NCI-H345 (cell line): ENCODE measurements at regions not wholly inside any gene's neighbourhood (a gene's known extent, or its start where the extent isn't known, plus 50 kb on each side); places are given as distances from the start of the nearest gene placed in this dataset.
"Not testable (repeated sequence)": the region's sequence is repeated elsewhere in the genome, so short reads cannot be mapped to it uniquely, and the experiment has no call there.

Source experiments
- DNase-seq: peaks from one replicate; lab custom pipeline; 2025; lab: John Stamatoyannopoulos, UW

DNA sequence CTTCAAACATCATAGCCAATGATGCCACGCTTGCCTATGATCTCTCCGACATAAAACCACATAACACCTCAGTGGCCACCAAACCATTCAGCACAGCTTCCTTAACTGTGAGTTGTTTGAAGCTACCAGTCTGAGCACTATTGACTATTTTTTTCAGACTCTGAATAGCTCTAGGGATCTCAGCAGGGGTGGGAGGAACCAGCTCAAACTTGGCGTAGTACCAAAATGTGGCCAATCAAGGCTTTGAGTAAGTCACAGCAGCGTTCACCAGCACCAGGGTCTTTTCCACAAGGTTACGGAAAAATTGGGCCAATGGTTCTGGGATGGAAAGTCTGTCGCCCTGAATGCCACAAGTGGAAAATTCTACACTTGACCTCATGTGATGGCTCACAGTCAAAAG is 70.6 kb downstream of the SMPDL3A start:
- DNase-seq: peak; percentile 32

GRCh38 chr6:122861594-122861993 is 72.5 kb downstream of the SMPDL3A start:
- DNase-seq: no peak

GRCh38 chr6:122868137-122868536 is 79.1 kb downstream of the SMPDL3A start:
- no peak for DNase-seq

- peak; percentile 72 for DNase-seq
Observed at GRCh38 chr6:122869437-122870024, 80.5 kb downstream of the SMPDL3A start.

GRCh38 chr6:122871079-122871478 is 82.0 kb downstream of the SMPDL3A start:
- no peak for DNase-seq

GRCh38 chr6:122872311-122872710 is 83.3 kb downstream of the SMPDL3A start:
- DNase-seq: no peak

- DNase-seq: no peak
Observed at GRCh38 chr6:122877302-122877701, 88.2 kb downstream of the SMPDL3A start.

- no peak for DNase-seq
Observed at GRCh38 chr6:122878796-122879195, 89.7 kb downstream of the SMPDL3A start.

GRCh38 chr6:122886481-122886880 is 97.4 kb downstream of the SMPDL3A start:
- DNase-seq: no peak

DNA sequence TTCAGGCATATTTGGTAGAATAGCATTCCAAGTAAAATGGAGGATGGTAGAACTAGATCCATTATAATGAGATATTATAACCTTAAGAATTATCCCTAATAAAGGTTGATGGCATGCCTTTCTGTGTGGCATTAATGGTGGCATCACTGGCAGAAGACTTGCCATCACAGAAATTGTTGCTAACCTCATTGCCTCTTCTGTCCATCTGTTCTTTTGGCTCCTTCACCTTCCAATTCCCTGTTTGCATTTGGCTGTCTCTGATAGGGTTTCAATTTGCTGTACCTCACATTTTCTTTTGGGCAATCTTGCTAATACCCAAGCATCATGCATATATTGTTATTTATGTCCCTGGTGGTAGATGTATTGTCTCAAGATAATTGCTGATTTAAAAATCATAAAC is 98.9 kb downstream of the SMPDL3A start:
- no peak for DNase-seq

DNA sequence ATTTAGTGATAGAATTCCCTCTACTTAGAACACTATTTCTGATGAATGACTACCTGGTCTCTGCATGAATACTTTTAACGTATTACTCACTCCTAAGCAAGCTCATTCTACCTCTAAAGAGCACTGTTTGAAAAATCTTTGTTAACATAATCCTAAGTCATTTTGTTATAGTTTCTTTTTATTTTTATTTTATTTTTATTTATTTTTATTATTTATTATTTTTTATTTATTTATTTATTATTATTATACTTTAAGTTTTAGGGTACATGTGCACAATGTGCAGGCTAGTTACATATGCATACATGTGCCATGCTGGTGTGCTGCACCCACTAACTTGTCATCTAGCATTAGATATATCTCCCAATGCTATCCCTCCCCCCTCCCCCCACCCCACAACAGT is 99.6 kb downstream of the SMPDL3A start:
- not testable (repeated sequence) for DNase-seq

DNA sequence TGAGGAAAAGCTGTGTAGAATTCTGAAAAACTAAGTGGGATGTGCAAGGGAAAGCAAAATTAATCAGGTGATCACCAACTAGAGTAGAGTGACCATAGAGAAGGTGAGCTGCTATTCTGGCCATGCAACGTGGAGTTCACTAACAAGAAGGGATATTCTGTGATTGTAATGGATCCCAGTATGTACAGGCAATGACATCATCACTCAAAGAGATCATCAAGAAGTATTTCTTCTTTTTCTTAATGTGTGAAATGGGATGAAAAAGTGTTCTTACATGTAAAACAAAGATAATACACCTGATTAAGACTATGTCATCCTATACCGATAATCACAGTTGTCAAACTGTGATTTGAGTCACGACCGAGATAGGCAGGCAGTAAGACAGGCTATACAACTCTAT is 101.2 kb downstream of the SMPDL3A start:
- DNase-seq: no peak

- no peak for DNase-seq
Observed at GRCh38 chr6:122894791-122895190, 101.2 kb upstream of the CLVS2 start.

- DNase-seq: no peak
Observed at GRCh38 chr6:122902326-122902725, 93.7 kb upstream of the CLVS2 start.

DNA sequence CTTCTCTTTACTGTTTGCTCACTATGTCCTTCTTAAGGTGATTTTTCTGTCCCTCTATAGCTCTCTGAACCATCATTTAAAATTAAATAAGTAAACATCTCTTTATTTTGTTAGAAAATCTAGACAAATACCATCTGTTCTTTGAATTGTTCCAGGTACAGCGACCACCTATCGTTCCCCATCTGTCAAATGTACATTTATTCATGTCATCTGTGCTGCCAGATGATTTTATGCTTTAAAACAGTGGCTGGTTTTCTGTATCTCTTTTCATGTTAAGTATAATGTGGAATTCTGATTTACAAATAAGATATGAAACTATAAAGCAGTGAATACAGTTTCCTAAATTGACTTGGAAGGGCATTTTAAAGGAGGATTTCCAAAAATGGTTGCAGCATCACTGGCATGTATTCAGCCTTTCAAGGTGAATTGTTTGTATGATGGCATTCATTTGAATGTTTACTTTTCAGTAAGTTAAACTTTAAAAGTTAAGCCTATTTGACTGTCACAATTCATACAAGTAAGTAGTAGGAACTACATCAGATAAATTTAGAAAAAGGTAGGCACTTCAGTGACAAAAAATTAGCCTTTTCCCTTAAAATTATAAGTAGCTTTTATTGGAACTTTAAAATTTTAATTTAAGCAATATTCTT is 92.6 kb upstream of the CLVS2 start:
- DNase-seq: no peak

DNA sequence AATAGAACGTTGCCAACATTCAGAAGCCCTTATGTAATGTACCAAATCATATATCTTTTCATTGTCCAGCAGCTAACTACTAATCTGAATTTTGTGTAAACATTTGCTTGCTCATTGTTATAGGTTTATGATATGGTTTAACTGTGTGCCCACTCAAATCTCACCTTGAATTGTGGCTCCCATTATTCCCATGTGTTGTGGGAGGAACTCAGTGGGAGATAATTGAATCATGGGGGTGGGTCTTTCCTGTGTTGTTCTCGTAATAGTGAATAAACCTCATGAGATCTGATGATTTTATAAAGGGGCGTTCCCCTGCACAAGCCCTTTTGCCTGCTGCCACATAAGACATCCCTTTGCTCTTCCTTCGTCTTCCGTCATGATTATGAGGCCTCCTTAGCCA is 91.9 kb upstream of the CLVS2 start:
- DNase-seq: no peak

DNA sequence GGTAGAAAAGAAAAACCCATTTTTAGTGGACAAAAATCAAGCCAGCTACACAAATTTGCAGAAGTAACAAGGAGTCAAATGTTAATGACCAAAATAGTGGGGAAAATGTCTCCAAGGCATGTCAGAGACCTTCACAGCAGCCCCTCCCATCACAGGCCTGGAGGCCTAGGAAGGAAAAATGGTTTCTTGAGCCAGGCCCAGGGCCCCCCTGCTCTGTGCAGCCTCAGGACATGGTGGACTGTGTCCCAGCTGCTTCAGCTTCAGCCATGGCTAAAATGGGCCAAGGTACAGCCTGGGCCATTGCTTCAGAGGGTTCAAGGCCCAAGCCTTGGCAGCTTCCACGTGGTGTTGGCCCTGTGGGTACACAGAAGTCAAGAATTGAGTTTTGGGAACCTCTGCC is 82.5 kb upstream of the CLVS2 start:
- DNase-seq: no peak

- no peak for DNase-seq
Observed at GRCh38 chr6:122918714-122919113, 77.3 kb upstream of the CLVS2 start.

GRCh38 chr6:122930252-122931180 is 65.5 kb upstream of the CLVS2 start:
- DNase-seq: no peak

GRCh38 chr6:122931916-122932315 is 64.1 kb upstream of the CLVS2 start:
- no peak for DNase-seq

DNA sequence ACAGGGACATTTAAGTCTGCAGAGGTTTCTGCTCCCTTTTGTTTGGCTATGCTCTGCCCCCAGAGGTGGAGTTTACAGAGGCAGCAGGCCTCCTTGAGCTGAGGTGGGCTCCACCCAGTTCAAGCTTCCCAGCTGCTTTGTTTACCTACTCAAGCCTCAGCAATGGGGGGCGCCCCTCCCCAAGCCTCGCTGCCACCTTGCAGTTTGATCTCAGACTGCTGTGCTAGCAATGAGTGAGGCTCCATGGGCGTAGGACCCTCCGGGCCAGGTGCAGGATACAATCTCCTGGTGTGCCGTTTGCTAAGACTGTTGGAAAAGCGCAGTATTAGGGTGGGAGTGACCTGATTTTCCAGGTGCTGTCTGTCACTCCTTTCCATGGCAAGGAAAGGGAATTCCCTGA is 51.1 kb upstream of the CLVS2 start:
- DNase-seq: not testable (repeated sequence)
